ENCODE measurements at regions not wholly inside any gene's neighbourhood (a gene's known extent, or its start where the extent isn't known, plus 50 kb on each side); places are given as distances from the start of the nearest gene placed in this dataset.

- DNase-seq, result no peak
Measured at GRCh38 chr17:34733333-34733732, 154.0 kb downstream of the TMEM132E start.

GRCh38 chr17:34730816-34731215 lies 151.4 kb downstream of the TMEM132E start:
- no peak for DNase-seq

GRCh38 chr17:34728771-34729310 lies 149.5 kb downstream of the TMEM132E start:
- no peak for DNase-seq

- no peak for DNase-seq
Measured at GRCh38 chr17:34727601-34728000, 148.2 kb downstream of the TMEM132E start.

- no peak for DNase-seq
Measured at GRCh38 chr17:34726536-34727384, 147.4 kb downstream of the TMEM132E start.

GRCh38 chr17:34725725-34726124 lies 146.3 kb downstream of the TMEM132E start:
- DNase-seq, result no peak

GRCh38 chr17:34725008-34725407 lies 145.6 kb downstream of the TMEM132E start:
- DNase-seq, result no peak

GRCh38 chr17:34723875-34724274 lies 144.5 kb downstream of the TMEM132E start:
- no peak for DNase-seq

GRCh38 chr17:34721326-34721725 lies 141.9 kb downstream of the TMEM132E start:
- no peak for DNase-seq

- DNase-seq, result no peak
Measured at GRCh38 chr17:34720760-34721159, 141.4 kb downstream of the TMEM132E start.

GRCh38 chr17:34719569-34719968 lies 140.2 kb downstream of the TMEM132E start:
- DNase-seq, result no peak

GRCh38 chr17:34717092-34717491 lies 137.7 kb downstream of the TMEM132E start:
- no peak for DNase-seq

- DNase-seq, result no peak
Measured at GRCh38 chr17:34716291-34716690, 136.9 kb downstream of the TMEM132E start.

- DNase-seq, result no peak
Measured at GRCh38 chr17:34715504-34715903, 136.1 kb downstream of the TMEM132E start.

GRCh38 chr17:34714475-34715410 lies 135.4 kb downstream of the TMEM132E start:
- DNase-seq, result no peak

GRCh38 chr17:34713687-34714086 lies 134.3 kb downstream of the TMEM132E start:
- no peak for DNase-seq

- no peak for DNase-seq
Measured at GRCh38 chr17:34712481-34713195, 133.3 kb downstream of the TMEM132E start.

- DNase-seq, result no peak
Measured at GRCh38 chr17:34711646-34712045, 132.3 kb downstream of the TMEM132E start.

- no peak for DNase-seq
Measured at GRCh38 chr17:34710226-34710625, 130.8 kb downstream of the TMEM132E start.

GRCh38 chr17:34709158-34709754 lies 129.9 kb downstream of the TMEM132E start:
- no peak for DNase-seq

- DNase-seq, result no peak
Measured at GRCh38 chr17:34706029-34706428, 126.6 kb downstream of the TMEM132E start.

- no peak for DNase-seq
Measured at GRCh38 chr17:34703533-34703932, 124.2 kb downstream of the TMEM132E start.
